Common myeloid progenitor, CD34-positive (primary cell): ENCODE measurements at regions not wholly inside any gene's neighbourhood (a gene's known extent, or its start where the extent isn't known, plus 50 kb on each side); places are given as distances from the start of the nearest gene placed in this dataset.

Experiments
- CTCF ChIA-PET: fragments of 350-600 bp; sonication (Branson Sonifier 250); formaldehyde crosslinking; loops from one replicate; lab custom pipeline; 2021; ENCODE audit warnings: antibody characterized with exemption; lab: Charles Lee
- POLR2A ChIA-PET: fragments of 350-600 bp; sonication (Branson Sonifier 250); formaldehyde crosslinking; loops from one replicate; lab custom pipeline; 2021; ENCODE audit warnings: antibody characterized with exemption; lab: Charles Lee
- DNase-seq, 3 donors: peaks; one replicate each; pipeline versions ENCODE4 v3.0.0 to v3.0.0-alpha.2; 2013
- H3K27ac ChIP-seq, 2 experiments: 1 replicate in 1 of 2; 2 replicates in 1 of 2; pipeline ENCODE4 v1.7.0; 2013; ENCODE audit warnings: inconsistent platforms in 2 of 2, low read length in 2 of 2, mild to moderate bottlenecking in 2 of 2, low read depth in 1 of 2, moderate library complexity in 1 of 2; ENCODE audit not compliant: severe bottlenecking in 2 of 2, insufficient read depth in 1 of 2, poor library complexity in 1 of 2
- H3K27me3 ChIP-seq, 5 experiments: replicated peaks in 2 of 5; 1 replicate in 3 of 5; 2 replicates in 2 of 5; pipeline versions ENCODE4 v1.6.1 to v1.7.0; 2013; ENCODE audit warnings: low read length in 4 of 5, mild to moderate bottlenecking in 2 of 5, moderate library complexity in 2 of 5, inconsistent platforms in 1 of 5; ENCODE audit not compliant: insufficient read depth in 5 of 5, control insufficient read depth in 4 of 5
- H3K36me3 ChIP-seq, 4 experiments: 1 replicate in 2 of 4; 2 replicates in 2 of 4; pipeline versions ENCODE4 v1.6.1 to v1.7.0; 2013; ENCODE audit warnings: low read length in 3 of 4, control low read depth in 1 of 4, mild to moderate bottlenecking in 1 of 4; ENCODE audit not compliant: control insufficient read depth in 4 of 4, insufficient read depth in 4 of 4
- H3K4me1 ChIP-seq, 4 experiments: 1 replicate in 3 of 4; 2 replicates in 1 of 4; pipeline versions ENCODE4 v1.6.1 to v1.7.1; 2013; ENCODE audit warnings: low read length in 3 of 4, mild to moderate bottlenecking in 3 of 4, control low read depth in 1 of 4, inconsistent platforms in 1 of 4, moderate library complexity in 1 of 4; ENCODE audit not compliant: control insufficient read depth in 4 of 4, insufficient read depth in 4 of 4; ENCODE audit errors: control extremely low read depth in 1 of 4
- H3K4me3 ChIP-seq, 7 experiments: 1 replicate in 4 of 7; 2 replicates in 3 of 7; pipeline versions ENCODE4 v1.5.1 to v1.7.0; 2013; ENCODE audit warnings: mild to moderate bottlenecking in 7 of 7, low read length in 6 of 7, moderate library complexity in 6 of 7, inconsistent platforms in 2 of 7, low read depth in 2 of 7, control low read depth in 1 of 7; ENCODE audit not compliant: insufficient read depth in 4 of 7, control insufficient read depth in 1 of 7; ENCODE audit errors: extremely low read depth in 1 of 7
- H3K9me3 ChIP-seq, 5 experiments: 1 replicate in 4 of 5; 2 replicates in 1 of 5; pipeline versions ENCODE4 v1.6.1 to v1.7.1; 2013; ENCODE audit warnings: low read length in 4 of 5, mild to moderate bottlenecking in 2 of 5, inconsistent platforms in 1 of 5, low read depth in 1 of 5, moderate library complexity in 1 of 5; ENCODE audit not compliant: control insufficient read depth in 4 of 5, insufficient read depth in 2 of 5; ENCODE audit errors: control extremely low read depth in 1 of 5
- WGBS: methylation state at CpG from one replicate; pipeline ENCODE4 v1.1.5; 2013; ENCODE audit not compliant: insufficient coverage; 5-methylcytosine and 5-hydroxymethylcytosine counted together

GRCh38 chr6:134680021-134680420, 269.9 kb downstream of the ALDH8A1 start:
- DNase-seq, result no peak
- Histone ChIP-seq H3K4me3 (no peak overlapping the region), H3K9me3 (no peaks in the 10 kb centered on the region), H3K4me1 (no peaks in the 10 kb centered on the region), H3K27ac (no peak overlapping the region), H3K36me3 (no peaks in the 10 kb centered on the region), H3K27me3 (no peaks in the 10 kb centered on the region)
- 94% methylated on average over 3 of the region's 3 CpGs for WGBS
- CTCF ChIA-PET, result interaction anchor here (1.1 kb wide), 1 partner anchor 43 kb away, joined by 3 read pairs; no protein-coding TSS in a partner anchor
- POLR2A ChIA-PET, result no interaction called here

GRCh38 chr6:134678436-134678889, 271.4 kb downstream of the ALDH8A1 start:
- H3K9me3 ChIP-seq, result no peaks in the 10 kb centered on the region
- WGBS, result 93% methylated on average over 6 of the region's 7 CpGs
- H3K4me1 ChIP-seq, result no peaks in the 10 kb centered on the region
- CTCF ChIA-PET, result no interaction called here
- no peaks in the 10 kb centered on the region for H3K36me3 ChIP-seq
- POLR2A ChIA-PET, result no interaction called here
- DNase-seq, result no peak
- no peak overlapping the region for H3K27ac ChIP-seq
- H3K4me3 ChIP-seq, result no peak overlapping the region
- no peaks in the 10 kb centered on the region for H3K27me3 ChIP-seq

GRCh38 chr6:134676307-134677281, 273.3 kb downstream of the ALDH8A1 start:
- ChIA-PET CTCF (no interaction called here), POLR2A (no interaction called here)
- no peak overlapping the region for H3K4me3 ChIP-seq
- no peaks in the 10 kb centered on the region for H3K9me3 ChIP-seq
- H3K36me3 ChIP-seq, result no peaks in the 10 kb centered on the region
- no peaks in the 10 kb centered on the region for H3K27me3 ChIP-seq
- H3K27ac ChIP-seq, result no peak overlapping the region
- no peak for DNase-seq
- 97% methylated on average over 6 of the region's 6 CpGs for WGBS
- no peaks in the 10 kb centered on the region for H3K4me1 ChIP-seq

DNA sequence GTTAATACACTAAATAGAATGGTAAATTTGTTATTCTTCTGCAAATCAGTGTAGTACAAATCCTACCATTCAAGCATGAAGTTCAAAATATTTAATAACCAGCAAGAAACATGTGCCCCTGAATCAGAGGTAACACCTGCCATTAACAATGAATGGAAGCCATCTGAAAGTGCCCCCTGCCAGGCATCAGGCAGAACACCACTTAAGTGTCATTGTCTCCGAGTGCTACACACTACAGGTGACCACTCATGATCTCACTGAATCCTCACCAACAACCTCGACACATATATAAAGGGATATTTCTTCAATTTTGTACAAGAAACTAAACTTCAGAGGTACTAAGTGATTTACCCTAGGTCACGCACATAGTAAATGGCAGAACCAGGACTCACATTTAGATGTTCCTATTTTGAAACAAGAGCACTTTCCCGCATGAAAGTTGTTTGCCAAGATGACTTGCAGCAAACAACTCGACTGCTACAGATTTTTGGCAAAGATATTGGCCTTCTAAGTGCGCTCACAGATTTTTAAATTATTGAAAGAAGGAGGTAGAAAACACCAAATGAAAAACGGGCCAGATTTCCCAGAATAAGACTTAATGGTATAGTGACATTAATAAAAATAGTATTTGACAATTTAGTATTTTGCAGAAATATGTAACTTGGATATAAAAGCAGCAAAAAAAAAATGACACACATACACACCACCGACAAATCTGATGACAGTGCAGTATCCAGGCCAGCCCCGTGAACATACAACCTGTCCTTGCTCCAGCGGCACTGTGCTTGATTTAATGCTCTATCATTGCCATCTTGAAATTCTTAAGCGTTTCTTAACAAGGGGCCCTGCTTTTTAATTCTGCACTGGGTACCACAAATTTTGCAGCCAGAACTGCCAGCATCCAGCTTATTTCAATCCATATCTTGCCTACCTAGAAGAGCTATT, 274.5 kb downstream of the ALDH8A1 start:
- WGBS, result 93% methylated on average over 8 of the region's 11 CpGs

GRCh38 chr6:134674562-134674961, 275.3 kb downstream of the ALDH8A1 start:
- CTCF ChIA-PET, result no interaction called here
- no peaks in the 10 kb centered on the region for H3K4me1 ChIP-seq
- WGBS, result no CpG with 5 or more reads among the region's 2 CpGs
- H3K27ac ChIP-seq, result no peak overlapping the region
- no peak for DNase-seq
- no peaks in the 10 kb centered on the region for H3K27me3 ChIP-seq
- no peaks in the 10 kb centered on the region for H3K9me3 ChIP-seq
- POLR2A ChIA-PET, result no interaction called here
- no peak overlapping the region for H3K4me3 ChIP-seq
- no peaks in the 10 kb centered on the region for H3K36me3 ChIP-seq

More for the DNA sequence above, 274.5 kb downstream of the ALDH8A1 start:
- Histone ChIP-seq H3K27me3 (no peaks in the 10 kb centered on the region), H3K4me3 (no peak overlapping the region), H3K27ac (no peak overlapping the region), H3K36me3 (no peaks in the 10 kb centered on the region), H3K4me1 (no peaks in the 10 kb centered on the region), H3K9me3 (no peaks in the 10 kb centered on the region)
- DNase-seq, result no peak
- POLR2A ChIA-PET, result no interaction called here
- CTCF ChIA-PET, result no interaction called here

DNA sequence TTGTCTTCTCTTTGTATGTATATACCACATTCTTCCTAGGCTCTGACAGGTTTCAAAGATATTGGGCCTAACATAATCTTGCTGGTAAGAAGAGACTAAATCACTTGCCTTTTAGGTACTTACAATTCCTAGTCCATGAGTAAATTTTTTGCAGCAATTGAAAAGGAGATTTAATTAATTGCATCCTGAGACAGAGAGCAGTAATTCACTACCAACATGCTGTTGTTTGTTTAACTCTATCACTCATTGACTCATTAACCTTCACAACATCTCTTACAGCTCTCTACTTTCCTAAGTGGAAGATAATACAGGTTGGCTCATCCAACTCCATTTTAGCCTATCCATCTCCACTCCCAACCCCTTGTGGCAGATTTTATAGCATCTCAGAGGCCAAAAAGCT, 280.4 kb downstream of the ALDH8A1 start:
- no peaks in the 10 kb centered on the region for H3K27me3 ChIP-seq
- no peak overlapping the region for H3K27ac ChIP-seq
- no peak overlapping the region for H3K4me3 ChIP-seq
- H3K36me3 ChIP-seq, result no peaks in the 10 kb centered on the region
- no peaks in the 10 kb centered on the region for H3K9me3 ChIP-seq
- ChIA-PET POLR2A (no interaction called here), CTCF (no interaction called here)
- no peaks in the 10 kb centered on the region for H3K4me1 ChIP-seq
- DNase-seq, result no peak
